ENCODE measurements at regions not wholly inside any gene's neighbourhood (a gene's known extent, or its start where the extent isn't known, plus 50 kb on each side); places are given as distances from the start of the nearest gene placed in this dataset.

DNA sequence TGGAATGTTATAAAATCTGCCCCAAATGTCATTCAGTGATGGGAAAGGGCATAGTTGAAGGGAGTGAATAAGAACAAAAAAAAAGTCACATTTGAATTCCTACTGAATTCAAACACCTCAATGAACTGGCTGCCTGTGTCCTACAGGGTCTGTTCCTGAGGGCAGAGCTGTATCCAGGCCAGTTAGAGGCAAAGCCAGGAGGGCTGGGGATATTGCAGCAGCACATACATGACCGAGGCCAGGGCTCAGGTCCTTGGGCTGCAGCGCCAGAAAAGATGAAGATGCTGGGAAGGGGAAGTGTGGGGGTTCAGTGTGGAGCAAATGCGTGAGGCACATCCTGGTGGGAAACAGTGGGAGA, 449.2 kb downstream of the SIPA1L2 start:
- no peak overlapping the region for H3K4me3 ChIP-seq (ENCODE audit: low read depth in 1 of 3, low read length in 3 of 3)
- H3K9me3 ChIP-seq (ENCODE audit: control insufficient read depth in 2 of 2, insufficient read depth in 1 of 2, low read depth in 1 of 2, low read length in 1 of 2), result no peaks in the 10 kb centered on the region
- 84 to 91% (median 87%) methylated on average over 3 of the region's 3 CpGs for WGBS, 3 donors
- no peaks in the 10 kb centered on the region for H3K27me3 ChIP-seq (ENCODE audit: control insufficient read depth in 3 of 3, insufficient read depth in 3 of 3, low read length in 3 of 3)
- H3K4me1 ChIP-seq (ENCODE audit: control insufficient read depth in 3 of 3, insufficient read depth in 2 of 3, low read depth in 1 of 3, low read length in 2 of 3), result no peaks in the 10 kb centered on the region
- DNase-seq (no peak), FAIRE-seq (no peak)
- H3K36me3 ChIP-seq (ENCODE audit: control insufficient read depth in 3 of 3, insufficient read depth in 2 of 3, low read depth in 1 of 3, low read length in 3 of 3), result no peaks in the 10 kb centered on the region
- H3K27ac ChIP-seq (ENCODE audit: low read depth in 1 of 3, low read length in 2 of 3), result no peak overlapping the region

GRCh38 chr1:232179896-232180778, 449.8 kb downstream of the SIPA1L2 start:
- no peaks in the 10 kb centered on the region for H3K36me3 ChIP-seq (ENCODE audit: control insufficient read depth in 3 of 3, insufficient read depth in 2 of 3, low read depth in 1 of 3, low read length in 3 of 3)
- no peaks in the 10 kb centered on the region for H3K9me3 ChIP-seq (ENCODE audit: control insufficient read depth in 2 of 2, insufficient read depth in 1 of 2, low read depth in 1 of 2, low read length in 1 of 2)
- DNase-seq, result no peak
- no peak overlapping the region for H3K4me3 ChIP-seq (ENCODE audit: low read depth in 1 of 3, low read length in 3 of 3)
- no peak for FAIRE-seq
- no peaks in the 10 kb centered on the region for H3K27me3 ChIP-seq (ENCODE audit: control insufficient read depth in 3 of 3, insufficient read depth in 3 of 3, low read length in 3 of 3)
- 64 to 67% (median 64%) methylated on average over 10 of the region's 10 CpGs for WGBS, 3 donors
- no peak overlapping the region for H3K27ac ChIP-seq (ENCODE audit: low read depth in 1 of 3, low read length in 2 of 3)
- H3K4me1 ChIP-seq (ENCODE audit: control insufficient read depth in 3 of 3, insufficient read depth in 2 of 3, low read depth in 1 of 3, low read length in 2 of 3), result no peaks in the 10 kb centered on the region

GRCh38 chr1:232178191-232178590, 451.7 kb downstream of the SIPA1L2 start:
- no peak for DNase-seq
- Histone ChIP-seq H3K27me3 (ENCODE audit: control insufficient read depth in 3 of 3, insufficient read depth in 3 of 3, low read length in 3 of 3) (no peaks in the 10 kb centered on the region), H3K27ac (ENCODE audit: low read depth in 1 of 3, low read length in 2 of 3) (no peak overlapping the region), H3K4me1 (ENCODE audit: control insufficient read depth in 3 of 3, insufficient read depth in 2 of 3, low read depth in 1 of 3, low read length in 2 of 3) (no peaks in the 10 kb centered on the region), H3K36me3 (ENCODE audit: control insufficient read depth in 3 of 3, insufficient read depth in 2 of 3, low read depth in 1 of 3, low read length in 3 of 3) (no peaks in the 10 kb centered on the region), H3K4me3 (ENCODE audit: low read depth in 1 of 3, low read length in 3 of 3) (no peak overlapping the region), H3K9me3 (ENCODE audit: control insufficient read depth in 2 of 2, insufficient read depth in 1 of 2, low read depth in 1 of 2, low read length in 1 of 2) (no peaks in the 10 kb centered on the region)
- FAIRE-seq, result no peak
- 87 to 89% (median 87%) methylated on average over 2 of the region's 2 CpGs for WGBS, 3 donors

DNA sequence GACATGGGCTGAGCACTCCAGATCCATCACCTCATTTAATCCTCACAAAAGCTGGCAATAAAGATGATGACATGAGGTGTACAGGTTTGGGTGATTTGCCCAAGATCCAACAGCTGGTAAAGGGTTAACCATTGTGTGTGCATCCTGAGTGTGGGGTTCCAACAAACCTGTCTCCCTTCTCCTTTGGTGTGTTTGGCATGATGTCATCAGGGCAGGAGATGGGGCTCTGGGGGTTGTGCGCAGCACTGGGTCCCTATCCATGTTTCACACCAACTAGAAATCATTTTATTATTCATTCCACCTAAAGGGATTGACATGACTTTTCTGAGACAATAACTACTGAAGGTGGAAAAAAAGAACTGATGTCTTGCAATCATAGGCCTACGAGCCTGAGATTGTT, 452.5 kb downstream of the SIPA1L2 start:
- Histone ChIP-seq H3K9me3 (ENCODE audit: control insufficient read depth in 2 of 2, insufficient read depth in 1 of 2, low read depth in 1 of 2, low read length in 1 of 2) (no peaks in the 10 kb centered on the region), H3K4me3 (ENCODE audit: low read depth in 1 of 3, low read length in 3 of 3) (no peak overlapping the region), H3K27ac (ENCODE audit: low read depth in 1 of 3, low read length in 2 of 3) (no peak overlapping the region), H3K4me1 (ENCODE audit: control insufficient read depth in 3 of 3, insufficient read depth in 2 of 3, low read depth in 1 of 3, low read length in 2 of 3) (no peaks in the 10 kb centered on the region), H3K27me3 (ENCODE audit: control insufficient read depth in 3 of 3, insufficient read depth in 3 of 3, low read length in 3 of 3) (no peaks in the 10 kb centered on the region), H3K36me3 (ENCODE audit: control insufficient read depth in 3 of 3, insufficient read depth in 2 of 3, low read depth in 1 of 3, low read length in 3 of 3) (no peaks in the 10 kb centered on the region)
- WGBS, 3 donors, result 89 to 92% (median 90%) methylated on average over 2 of the region's 2 CpGs
- DNase-seq, result no peak
- no peak for FAIRE-seq

DNA sequence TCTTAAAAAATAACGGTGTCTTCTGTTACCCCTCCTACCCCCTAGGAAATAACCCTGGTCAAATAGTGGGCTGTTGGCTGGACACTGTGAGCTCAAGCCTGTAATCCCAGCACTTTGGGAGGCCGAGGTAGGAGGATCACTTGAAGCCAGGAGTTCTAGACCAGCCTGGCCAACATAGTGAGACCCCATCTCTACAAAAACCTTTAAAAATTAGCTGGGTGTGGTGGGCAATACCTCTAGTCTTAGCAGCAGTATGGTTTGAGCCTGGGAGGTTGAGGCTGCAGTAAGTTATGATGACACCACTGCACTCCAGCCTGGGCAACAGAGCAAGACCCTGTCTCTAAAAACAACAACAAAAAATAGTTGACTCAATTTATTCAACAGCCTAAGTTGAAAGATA, 453.7 kb downstream of the SIPA1L2 start:
- Histone ChIP-seq H3K27me3 (ENCODE audit: control insufficient read depth in 3 of 3, insufficient read depth in 3 of 3, low read length in 3 of 3) (no peaks in the 10 kb centered on the region), H3K4me3 (ENCODE audit: low read depth in 1 of 3, low read length in 3 of 3) (no peak overlapping the region), H3K27ac (ENCODE audit: low read depth in 1 of 3, low read length in 2 of 3) (no peak overlapping the region), H3K36me3 (ENCODE audit: control insufficient read depth in 3 of 3, insufficient read depth in 2 of 3, low read depth in 1 of 3, low read length in 3 of 3) (no peaks in the 10 kb centered on the region), H3K4me1 (ENCODE audit: control insufficient read depth in 3 of 3, insufficient read depth in 2 of 3, low read depth in 1 of 3, low read length in 2 of 3) (no peaks in the 10 kb centered on the region), H3K9me3 (ENCODE audit: control insufficient read depth in 2 of 2, insufficient read depth in 1 of 2, low read depth in 1 of 2, low read length in 1 of 2) (no peaks in the 10 kb centered on the region)
- 65 to 90% (median 85%) methylated on average over 2 of the region's 2 CpGs for WGBS, 3 donors
- DNase-seq (no peak), FAIRE-seq (no peak)

DNA sequence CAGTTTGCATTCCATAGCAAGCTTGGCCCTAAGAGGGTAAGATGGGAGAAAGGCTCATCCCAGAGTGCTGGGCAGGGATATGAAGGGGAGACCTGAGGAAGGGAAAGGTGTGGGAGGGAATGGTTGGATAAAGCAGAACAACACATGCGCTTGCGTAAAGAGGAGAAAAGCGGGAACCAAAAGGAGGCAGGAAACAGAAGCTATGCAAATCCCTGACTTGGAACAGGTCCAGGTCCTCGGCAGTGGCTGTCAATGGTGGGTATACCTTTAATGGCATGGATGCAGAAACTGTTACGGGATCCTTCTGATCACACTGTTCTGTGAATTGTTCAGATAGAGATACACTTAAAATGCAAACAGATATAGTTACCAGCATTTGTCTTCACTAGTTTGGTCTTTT, 455.6 kb downstream of the SIPA1L2 start:
- Histone ChIP-seq H3K4me1 (ENCODE audit: control insufficient read depth in 3 of 3, insufficient read depth in 2 of 3, low read depth in 1 of 3, low read length in 2 of 3) (no peaks in the 10 kb centered on the region), H3K4me3 (ENCODE audit: low read depth in 1 of 3, low read length in 3 of 3) (no peak overlapping the region), H3K27ac (ENCODE audit: low read depth in 1 of 3, low read length in 2 of 3) (no peak overlapping the region), H3K36me3 (ENCODE audit: control insufficient read depth in 3 of 3, insufficient read depth in 2 of 3, low read depth in 1 of 3, low read length in 3 of 3) (no peaks in the 10 kb centered on the region), H3K27me3 (ENCODE audit: control insufficient read depth in 3 of 3, insufficient read depth in 3 of 3, low read length in 3 of 3) (no peaks in the 10 kb centered on the region), H3K9me3 (ENCODE audit: control insufficient read depth in 2 of 2, insufficient read depth in 1 of 2, low read depth in 1 of 2, low read length in 1 of 2) (no peaks in the 10 kb centered on the region)
- 58 to 60% (median 60%) methylated on average over 5 of the region's 5 CpGs for WGBS, 3 donors
- DNase-seq (no peak), FAIRE-seq (no peak)

DNA sequence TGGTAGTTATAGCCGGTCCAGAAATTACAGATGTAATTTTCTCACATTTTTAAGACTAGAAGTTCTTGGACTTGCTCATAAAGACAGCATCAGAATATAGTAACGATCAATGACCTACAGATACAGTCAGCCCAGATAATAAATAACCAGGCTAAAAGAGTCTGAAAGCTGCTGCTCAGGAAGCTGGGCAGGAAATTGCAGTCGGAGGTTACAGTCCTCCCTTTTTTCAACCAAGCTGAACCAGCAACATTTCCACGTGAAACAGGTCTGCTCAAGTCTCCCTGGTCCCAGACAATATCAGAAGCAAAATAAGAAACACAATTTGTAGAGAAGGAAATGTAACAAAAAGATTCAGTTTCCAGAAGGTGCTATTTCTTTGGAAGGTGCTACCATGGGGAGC, 457.4 kb downstream of the SIPA1L2 start:
- Histone ChIP-seq H3K36me3 (ENCODE audit: control insufficient read depth in 3 of 3, insufficient read depth in 2 of 3, low read depth in 1 of 3, low read length in 3 of 3) (no peaks in the 10 kb centered on the region), H3K4me3 (ENCODE audit: low read depth in 1 of 3, low read length in 3 of 3) (no peak overlapping the region), H3K27ac (ENCODE audit: low read depth in 1 of 3, low read length in 2 of 3) (no peak overlapping the region), H3K27me3 (ENCODE audit: control insufficient read depth in 3 of 3, insufficient read depth in 3 of 3, low read length in 3 of 3) (no peaks in the 10 kb centered on the region), H3K9me3 (ENCODE audit: control insufficient read depth in 2 of 2, insufficient read depth in 1 of 2, low read depth in 1 of 2, low read length in 1 of 2) (no peaks in the 10 kb centered on the region), H3K4me1 (ENCODE audit: control insufficient read depth in 3 of 3, insufficient read depth in 2 of 3, low read depth in 1 of 3, low read length in 2 of 3) (no peaks in the 10 kb centered on the region)
- no peak for DNase-seq
- FAIRE-seq, result no peak
- 38 to 44% (median 40%) methylated on average over 4 of the region's 4 CpGs for WGBS, 3 donors

GRCh38 chr1:232170909-232171308, 459.0 kb downstream of the SIPA1L2 start:
- H3K27me3 ChIP-seq (ENCODE audit: control insufficient read depth in 3 of 3, insufficient read depth in 3 of 3, low read length in 3 of 3), result no peaks in the 10 kb centered on the region
- H3K4me3 ChIP-seq (ENCODE audit: low read depth in 1 of 3, low read length in 3 of 3), result no peak overlapping the region
- H3K9me3 ChIP-seq (ENCODE audit: control insufficient read depth in 2 of 2, insufficient read depth in 1 of 2, low read depth in 1 of 2, low read length in 1 of 2), result no peaks in the 10 kb centered on the region
- FAIRE-seq (no peak), DNase-seq (no peak)
- no peaks in the 10 kb centered on the region for H3K36me3 ChIP-seq (ENCODE audit: control insufficient read depth in 3 of 3, insufficient read depth in 2 of 3, low read depth in 1 of 3, low read length in 3 of 3)
- H3K27ac ChIP-seq (ENCODE audit: low read depth in 1 of 3, low read length in 2 of 3), result no peak overlapping the region
- 63 to 90% (median 67%) methylated on average over 1 of the region's 1 CpG for WGBS, 3 donors
- no peaks in the 10 kb centered on the region for H3K4me1 ChIP-seq (ENCODE audit: control insufficient read depth in 3 of 3, insufficient read depth in 2 of 3, low read depth in 1 of 3, low read length in 2 of 3)

DNA sequence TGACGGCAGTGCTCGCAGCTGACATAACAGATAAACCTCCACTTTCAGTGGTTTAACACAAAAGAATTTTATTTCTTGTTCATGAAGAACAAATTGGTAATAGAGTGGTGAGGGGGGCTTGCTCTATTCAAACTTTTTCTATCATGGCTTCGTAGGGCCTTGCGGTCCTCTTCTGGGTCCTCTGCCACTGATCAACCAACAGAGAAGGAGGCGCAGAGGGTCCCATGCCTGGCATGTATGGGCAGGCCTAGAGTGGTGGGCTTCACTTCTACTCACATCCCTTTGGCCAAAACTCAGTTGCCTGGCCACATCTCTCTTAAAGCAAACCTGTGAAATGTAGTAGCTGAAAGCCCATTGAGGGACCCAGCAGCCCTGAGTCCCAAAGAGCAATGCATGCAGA, 460.5 kb downstream of the SIPA1L2 start:
- DNase-seq, result no peak
- H3K4me3 ChIP-seq (ENCODE audit: low read depth in 1 of 3, low read length in 3 of 3), result no peak overlapping the region
- WGBS, 3 donors, result 93 to 99% (median 98%) methylated on average over 5 of the region's 5 CpGs

More for the DNA sequence above, 460.5 kb downstream of the SIPA1L2 start:
- no peak for FAIRE-seq
- Histone ChIP-seq H3K4me1 (ENCODE audit: control insufficient read depth in 3 of 3, insufficient read depth in 2 of 3, low read depth in 1 of 3, low read length in 2 of 3) (no peaks in the 10 kb centered on the region), H3K9me3 (ENCODE audit: control insufficient read depth in 2 of 2, insufficient read depth in 1 of 2, low read depth in 1 of 2, low read length in 1 of 2) (no peaks in the 10 kb centered on the region), H3K27ac (ENCODE audit: low read depth in 1 of 3, low read length in 2 of 3) (no peak overlapping the region), H3K36me3 (ENCODE audit: control insufficient read depth in 3 of 3, insufficient read depth in 2 of 3, low read depth in 1 of 3, low read length in 3 of 3) (no peaks in the 10 kb centered on the region), H3K27me3 (ENCODE audit: control insufficient read depth in 3 of 3, insufficient read depth in 3 of 3, low read length in 3 of 3) (no peaks in the 10 kb centered on the region)

Measured in small intestine (tissue), 7 donors.